ENCODE measurements at regions not wholly inside any gene's neighbourhood (a gene's known extent, or its start where the extent isn't known, plus 50 kb on each side); places are given as distances from the start of the nearest gene placed in this dataset.

GRCh38 chr2:102929721-102930120 lies 167.9 kb downstream of the TMEM182 start:
- DNase-seq: no peak
- Histone ChIP-seq H3K27ac (no peak overlapping the region), H3K4me1 (no peaks in the 10 kb centered on the region), H3K36me3 (ENCODE audit: low read depth, missing control alignments) (no peaks in the 10 kb centered on the region), H3K4me3 (no peak overlapping the region), H3K9me3 (no peaks in the 10 kb centered on the region), H3K27me3 (no peaks in the 10 kb centered on the region)
- 40 to 44% methylated on average over 2 of the region's 2 CpGs for WGBS, 2 donors
- intact Hi-C loops (cut with DNase I; ENCODE audit: low total_unique reads): no loop called here
- TF ChIP-seq CTCF (IDR thresholded peaks at IDR 0.05) (no peak), POLR2A (IDR thresholded peaks at IDR 0.05) (no peak)

- no peaks in the 10 kb centered on the region for H3K27me3 ChIP-seq
- no peak for DNase-seq
- TF ChIP-seq POLR2A (IDR thresholded peaks at IDR 0.05): no peak
- no peak for TF ChIP-seq CTCF (IDR thresholded peaks at IDR 0.05)
- H3K4me3 ChIP-seq: no peak overlapping the region
- no peaks in the 10 kb centered on the region for H3K4me1 ChIP-seq
- H3K36me3 ChIP-seq (ENCODE audit: low read depth, missing control alignments): no peaks in the 10 kb centered on the region
- no peak overlapping the region for H3K27ac ChIP-seq
- 60 to 68% methylated on average over 6 of the region's 6 CpGs for WGBS, 2 donors
- intact Hi-C loops (cut with DNase I; ENCODE audit: low total_unique reads): no loop called here
- no peaks in the 10 kb centered on the region for H3K9me3 ChIP-seq
These were observed 170.7 kb downstream of the TMEM182 start for GRCh38 chr2:102932501-102932900.

GRCh38 chr2:102939207-102939606 lies 177.4 kb downstream of the TMEM182 start:
- intact Hi-C loops (cut with DNase I; ENCODE audit: low total_unique reads): no loop called here
- Histone ChIP-seq H3K4me3 (no peak overlapping the region), H3K27ac (no peak overlapping the region), H3K36me3 (ENCODE audit: low read depth, missing control alignments) (no peaks in the 10 kb centered on the region), H3K4me1 (no peaks in the 10 kb centered on the region), H3K27me3 (no peaks in the 10 kb centered on the region), H3K9me3 (no peaks in the 10 kb centered on the region)
- 33 to 90% methylated on average over 1 of the region's 1 CpG for WGBS, 2 donors
- TF ChIP-seq POLR2A (IDR thresholded peaks at IDR 0.05) (no peak), CTCF (IDR thresholded peaks at IDR 0.05) (no peak)
- no peak for DNase-seq

- no peak for TF ChIP-seq POLR2A (IDR thresholded peaks at IDR 0.05)
- TF ChIP-seq CTCF (IDR thresholded peaks at IDR 0.05): no peak
- Histone ChIP-seq H3K4me3 (no peak overlapping the region), H3K9me3 (no peaks in the 10 kb centered on the region), H3K36me3 (ENCODE audit: low read depth, missing control alignments) (no peaks in the 10 kb centered on the region), H3K27ac (no peak overlapping the region), H3K4me1 (no peaks in the 10 kb centered on the region), H3K27me3 (no peaks in the 10 kb centered on the region)
- WGBS, 2 donors: 74 to 85% methylated on average over 3 of the region's 3 CpGs
- intact Hi-C loops (cut with DNase I; ENCODE audit: low total_unique reads): no loop called here
- no peak for DNase-seq
These were observed 178.9 kb downstream of the TMEM182 start for GRCh38 chr2:102940684-102941083.

GRCh38 chr2:102942107-102942506 lies 180.3 kb downstream of the TMEM182 start:
- intact Hi-C loops (cut with DNase I; ENCODE audit: low total_unique reads): no loop called here
- DNase-seq: no peak
- Histone ChIP-seq H3K4me3 (no peak overlapping the region), H3K9me3 (no peaks in the 10 kb centered on the region), H3K27me3 (no peaks in the 10 kb centered on the region), H3K36me3 (ENCODE audit: low read depth, missing control alignments) (no peaks in the 10 kb centered on the region), H3K4me1 (no peaks in the 10 kb centered on the region), H3K27ac (no peak overlapping the region)
- 87 to 92% methylated on average over 3 of the region's 3 CpGs for WGBS, 2 donors
- TF ChIP-seq POLR2A (IDR thresholded peaks at IDR 0.05) (no peak), CTCF (IDR thresholded peaks at IDR 0.05) (no peak)
